HepG2 (cell line): ENCODE measurements at regions not wholly inside any gene's neighbourhood (a gene's known extent, or its start where the extent isn't known, plus 50 kb on each side); places are given as distances from the start of the nearest gene placed in this dataset.

ENCODE experiments used
- ATAC-seq: fragments of 200-7000 bp; cut with Tn5 transposase; 3 replicates; pipeline ENCODE4 v1.9.1; 2020; ENCODE audit warnings: mild to moderate bottlenecking, moderate library complexity
- BruUV-seq: library from RNA; stranded (reverse); fragments of 400-500 nt; replicated peaks from 2 replicates; lab custom pipeline; 2021; lab: Mats Ljungman, UMichigan
- CTCF ChIA-PET: fragments of 300-600 bp; formaldehyde crosslinking; extraction: SDS; loops from one replicate; lab custom pipeline; 2021; ENCODE audit warnings: low total read pairs, inconsistent platforms, low intra/inter-chr PET ratio; lab: Yijun Ruan, JAX
- POLR2A ChIA-PET: fragments of 350-600 bp; sonication (Branson Sonifier 250); formaldehyde crosslinking; loops from one replicate; lab custom pipeline; 2020; ENCODE audit warnings: antibody characterized with exemption, inconsistent platforms; lab: Yijun Ruan, JAX
- DNase-seq: peaks from one replicate; pipeline ENCODE4 v3.0.0-alpha.2; 2015; ENCODE audit warnings: low spot score
- FAIRE-seq: peaks from 3 replicates; lab custom pipeline; 2011; peaks lifted over from hg19 to GRCh38; lab: Jason Lieb, UNC
- H2AFZ ChIP-seq: one replicate; pipeline ENCODE4 v1.6.1; 2011; ENCODE audit warnings: low read length, inconsistent platforms
- H3K27ac ChIP-seq: fragments of 300-600 bp; 3 replicates; pipeline ENCODE4 v1.8.0; 2011; ENCODE audit warnings: mixed run types, mild to moderate bottlenecking, mixed read lengths, low read length, inconsistent platforms; ENCODE audit not compliant: insufficient read depth; ENCODE audit errors: extremely low read length
- H3K27me3 ChIP-seq, 2 experiments: fragments of 200-600 bp in 1 of 2; 2 replicates in 1 of 2; 3 replicates in 1 of 2; pipeline versions ENCODE4 v1.6.0 to v1.8.0; 2011; ENCODE audit warnings: low read length in 2 of 2, mild to moderate bottlenecking in 2 of 2, moderate library complexity in 2 of 2, inconsistent platforms in 1 of 2; ENCODE audit not compliant: insufficient read depth in 2 of 2, control insufficient read depth in 1 of 2
- H3K36me3 ChIP-seq, 2 experiments: fragments of 200-600 bp in 1 of 2; replicated peaks in 1 of 2; 2 replicates in 1 of 2; 3 replicates in 1 of 2; pipeline versions ENCODE4 v1.5.1 to v1.8.0; 2011; ENCODE audit warnings: low read length in 2 of 2, inconsistent platforms in 1 of 2; ENCODE audit not compliant: insufficient read depth in 2 of 2, control insufficient read depth in 1 of 2
- H3K4me1 ChIP-seq: 2 replicates; pipeline ENCODE4 v1.5.1; 2012; ENCODE audit warnings: low read length, inconsistent platforms; ENCODE audit not compliant: insufficient read depth
- H3K4me2 ChIP-seq: 2 replicates; pipeline ENCODE4 v1.6.0; 2011; ENCODE audit warnings: low read depth, low read length, inconsistent platforms
- H3K4me3 ChIP-seq, 3 experiments: fragments of 200-600 bp in 1 of 3; sonication (generic), shearing (Covaris generic) in 1 of 3; replicated peaks in 1 of 3; 2 replicates each; pipeline ENCODE4 v1.5.1; 2011 to 2016; ENCODE audit warnings: low read length in 3 of 3, inconsistent platforms in 2 of 3, low read depth in 2 of 3, mild to moderate bottlenecking in 2 of 3, control low read depth in 1 of 3, mixed read lengths in 1 of 3; ENCODE audit not compliant: insufficient read depth in 1 of 3
- H3K79me2 ChIP-seq: one replicate; pipeline ENCODE4 v1.6.1; 2011; ENCODE audit warnings: low read length, inconsistent platforms; ENCODE audit not compliant: insufficient read depth
- H3K9ac ChIP-seq: 2 replicates; pipeline ENCODE4 v1.6.0; 2011; ENCODE audit warnings: mild to moderate bottlenecking, low read depth, low read length, inconsistent platforms; ENCODE audit not compliant: insufficient read depth
- H3K9me3 ChIP-seq: 2 replicates; pipeline ENCODE4 v1.5.1; 2012; ENCODE audit warnings: mild to moderate bottlenecking, low read length
- H4K20me1 ChIP-seq: 2 replicates; pipeline ENCODE4 v1.6.0; 2011; ENCODE audit warnings: inconsistent platforms, mild to moderate bottlenecking, low read length, moderate library complexity; ENCODE audit not compliant: insufficient read depth
- CBFB ChIP-seq: sonication (generic); formaldehyde crosslinking; IDR thresholded peaks from 2 replicates; pipeline ENCODE4 v1.4.0; 2020; ENCODE audit warnings: missing genetic modification reagents
- HINFP ChIP-seq: sonication (generic); formaldehyde crosslinking; IDR thresholded peaks from 2 replicates; pipeline ENCODE4 v1.4.0; 2020; ENCODE audit warnings: low read depth, mild to moderate bottlenecking, missing genetic modification reagents
- JUND ChIP-seq: sonication (generic); formaldehyde crosslinking; IDR thresholded peaks from 2 replicates; pipeline ENCODE4 v1.8.0; 2022; ENCODE audit warnings: mild to moderate bottlenecking, missing genetic modification reagents
- MLLT10 ChIP-seq: sonication (generic); formaldehyde crosslinking; IDR thresholded peaks from 2 replicates; pipeline ENCODE4 v1.4.0; 2020; ENCODE audit warnings: missing genetic modification reagents
- POLR2A ChIP-seq, 2 experiments: IDR thresholded peaks; 2 replicates each; pipeline ENCODE4 v1.6.1; 2011; ENCODE audit warnings: low read depth in 2 of 2, low read length in 2 of 2, mild to moderate bottlenecking in 1 of 2, moderate library complexity in 1 of 2; ENCODE audit not compliant: insufficient read depth in 1 of 2
- SATB2 ChIP-seq: sonication (generic); formaldehyde crosslinking; IDR thresholded peaks from 2 replicates; pipeline ENCODE4 v1.5.0; 2020; ENCODE audit warnings: missing genetic modification reagents
- TCF12 ChIP-seq, 2 experiments: fragments of 450-650 bp in 1 of 2; sonication (generic) in 1 of 2; formaldehyde crosslinking in 1 of 2; IDR thresholded peaks; 2 replicates each; pipeline versions ENCODE4 v1.6.1 to v1.8.0; 2017 to 2022; ENCODE audit warnings: antibody characterized with exemption in 1 of 2, mild to moderate bottlenecking in 1 of 2, missing genetic modification reagents in 1 of 2, moderate library complexity in 1 of 2
- ZNF432 ChIP-seq: sonication (generic); formaldehyde crosslinking; IDR thresholded peaks from 2 replicates; pipeline ENCODE4 v1.5.0; 2020; ENCODE audit warnings: missing genetic modification reagents, mild to moderate bottlenecking, borderline replicate concordance
- ZNF468 ChIP-seq: sonication (generic); formaldehyde crosslinking; IDR thresholded peaks from 2 replicates; pipeline ENCODE4 v1.8.0; 2022; ENCODE audit warnings: mild to moderate bottlenecking, moderate library complexity, missing genetic modification reagents
- ZNF710 ChIP-seq: sonication (generic); formaldehyde crosslinking; IDR thresholded peaks from 2 replicates; pipeline ENCODE4 v1.5.0; 2020; ENCODE audit warnings: mild to moderate bottlenecking, missing genetic modification reagents, borderline replicate concordance
- ZNF878 ChIP-seq: sonication (generic); formaldehyde crosslinking; IDR thresholded peaks from 2 replicates; pipeline ENCODE4 v1.8.1; 2023; ENCODE audit warnings: mild to moderate bottlenecking, missing genetic modification reagents, moderate library complexity
- ZSCAN29 ChIP-seq: sonication (generic); formaldehyde crosslinking; conservative IDR thresholded peaks from 2 replicates; pipeline ENCODE4 v1.4.0; 2020; ENCODE audit warnings: mild to moderate bottlenecking, missing genetic modification reagents
- WGBS: methylation state at CpG from one replicate; pipeline ENCODE4 v1.1.6; 2017; ENCODE audit warnings: low lambda C conversion rate; 5-methylcytosine and 5-hydroxymethylcytosine counted together
- in situ Hi-C: cut with HindIII; loops from 2 replicates; pipeline ENCODE4 v1.10.0; 2017; ENCODE audit warnings: low pct_unique_long_range_greater_than_20kb; ENCODE audit not compliant: extremely low pct_ligation_motif_present
- intact Hi-C: fragments of 100-400 bp; cut with micrococcal nuclease; formaldehyde crosslinking; loops from one replicate; pipeline ENCODE4 v1.10.0; 2022; ENCODE audit not compliant: unreplicated experiment
- TF ChIP-seq, protein P1 (sequence below): IDR thresholded peaks from 2 replicates; pipeline ENCODE4 v1.6.1; 2012; ENCODE audit warnings: low read depth, low read length, improper control_type of control experiment
- TF ChIP-seq, protein P2 (sequence below): sonication (generic); formaldehyde crosslinking; conservative IDR thresholded peaks from 2 replicates; pipeline ENCODE4 v1.8.0; 2022; ENCODE audit warnings: mild to moderate bottlenecking, moderate library complexity, missing genetic modification reagents
- TF ChIP-seq, protein P3 (sequence below): sonication (generic); formaldehyde crosslinking; IDR thresholded peaks from 2 replicates; pipeline ENCODE4 v1.5.0; 2020; ENCODE audit warnings: missing genetic modification reagents

DNA sequence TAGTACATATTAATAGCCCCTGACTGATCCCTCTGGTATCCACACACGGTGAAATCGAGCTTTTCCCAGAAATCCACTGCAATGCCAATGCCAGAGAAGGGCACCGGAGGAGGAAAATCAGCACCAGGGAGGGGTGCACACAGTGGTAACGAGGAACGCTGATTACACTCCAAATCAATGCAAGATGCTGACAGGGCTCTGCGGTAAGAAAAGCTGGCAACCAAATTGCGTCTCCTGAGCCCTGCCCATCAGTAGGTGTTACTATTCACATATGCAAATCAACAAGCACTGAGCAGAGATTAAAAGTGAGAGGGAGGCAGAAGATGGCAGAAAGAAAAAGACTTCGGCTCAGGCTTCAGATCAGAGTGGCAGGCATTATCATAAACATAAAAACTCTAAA is 159.1 kb downstream of the RPS29 start (continued):
- TF ChIP-seq, protein P1, sequence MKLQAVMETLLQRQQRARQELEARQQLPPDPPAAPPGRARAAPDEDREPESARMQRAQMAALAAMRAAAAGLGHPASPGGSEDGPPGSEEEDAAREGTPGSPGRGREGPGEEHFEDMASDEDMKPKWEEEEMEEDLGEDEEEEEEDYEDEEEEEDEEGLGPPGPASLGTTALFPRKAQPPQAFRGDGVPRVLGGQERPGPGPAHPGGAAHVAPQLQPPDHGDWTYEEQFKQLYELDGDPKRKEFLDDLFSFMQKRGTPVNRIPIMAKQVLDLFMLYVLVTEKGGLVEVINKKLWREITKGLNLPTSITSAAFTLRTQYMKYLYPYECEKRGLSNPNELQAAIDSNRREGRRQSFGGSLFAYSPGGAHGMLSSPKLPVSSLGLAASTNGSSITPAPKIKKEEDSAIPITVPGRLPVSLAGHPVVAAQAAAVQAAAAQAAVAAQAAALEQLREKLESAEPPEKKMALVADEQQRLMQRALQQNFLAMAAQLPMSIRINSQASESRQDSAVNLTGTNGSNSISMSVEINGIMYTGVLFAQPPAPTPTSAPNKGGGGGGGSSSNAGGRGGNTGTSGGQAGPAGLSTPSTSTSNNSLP, result no peak
- no peak for TF ChIP-seq SATB2
- TF ChIP-seq JUND (CRISPR knock-in tag), result no peak
- TF ChIP-seq, all 625 proteins: peak for 0

DNA sequence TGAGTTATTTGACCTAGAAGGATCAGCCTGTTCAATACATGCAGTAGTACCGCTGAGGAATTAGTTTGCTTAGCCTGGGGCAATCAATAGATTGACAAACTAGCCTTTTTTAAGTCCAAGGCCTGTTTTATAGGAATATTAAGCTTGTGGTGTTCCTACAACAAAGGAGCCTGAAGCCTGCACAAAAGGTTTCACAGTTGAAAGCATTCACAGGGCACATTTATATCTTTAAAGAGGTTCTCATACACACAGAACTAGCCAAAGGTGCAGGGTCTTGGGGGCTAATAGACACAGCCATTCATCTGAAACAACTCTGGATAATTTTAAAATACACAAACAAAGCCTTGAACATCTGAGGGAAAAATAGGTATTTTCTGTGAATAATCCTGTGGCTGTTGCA is 160.3 kb downstream of the RPS29 start:
- no peak for DNase-seq
- Histone ChIP-seq H3K27me3 (no peaks in the 10 kb centered on the region), H3K9me3 (no peaks in the 10 kb centered on the region), H3K9ac (no peak overlapping the region), H3K4me1 (no peaks in the 10 kb centered on the region), H3K36me3 (no peaks in the 10 kb centered on the region), H3K79me2 (no peaks in the 10 kb centered on the region), H3K4me2 (no peak overlapping the region), H4K20me1 (no peaks in the 10 kb centered on the region), H3K4me3 (no peak overlapping the region), H3K27ac (no peak overlapping the region), H2AFZ (no peak overlapping the region)
- ChIA-PET CTCF (no interaction called here), POLR2A (no interaction called here)
- in situ Hi-C loops (no loop called here), intact Hi-C loops (no loop called here)
- no peak for ATAC-seq
- 5% methylated on average over 1 of the region's 1 CpG for WGBS
- no peak for FAIRE-seq
- no TSS peak for BruUV-seq
- no peak for TF ChIP-seq MLLT10 (CRISPR knock-in tag)
- TF ChIP-seq, protein P2, sequence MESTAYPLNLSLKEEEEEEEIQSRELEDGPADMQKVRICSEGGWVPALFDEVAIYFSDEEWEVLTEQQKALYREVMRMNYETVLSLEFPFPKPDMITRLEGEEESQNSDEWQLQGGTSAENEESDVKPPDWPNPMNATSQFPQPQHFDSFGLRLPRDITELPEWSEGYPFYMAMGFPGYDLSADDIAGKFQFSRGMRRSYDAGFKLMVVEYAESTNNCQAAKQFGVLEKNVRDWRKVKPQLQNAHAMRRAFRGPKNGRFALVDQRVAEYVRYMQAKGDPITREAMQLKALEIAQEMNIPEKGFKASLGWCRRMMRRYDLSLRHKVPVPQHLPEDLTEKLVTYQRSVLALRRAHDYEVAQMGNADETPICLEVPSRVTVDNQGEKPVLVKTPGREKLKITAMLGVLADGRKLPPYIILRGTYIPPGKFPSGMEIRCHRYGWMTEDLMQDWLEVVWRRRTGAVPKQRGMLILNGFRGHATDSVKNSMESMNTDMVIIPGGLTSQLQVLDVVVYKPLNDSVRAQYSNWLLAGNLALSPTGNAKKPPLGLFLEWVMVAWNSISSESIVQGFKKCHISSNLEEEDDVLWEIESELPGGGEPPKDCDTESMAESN (CRISPR knock-in tag), result no peak
- TF ChIP-seq TCF12 (IDR thresholded peaks at IDR 0.05), result no peak
- TF ChIP-seq TCF12 (CRISPR knock-in tag; IDR thresholded peaks at IDR 0.05), result no peak
- no peak for TF ChIP-seq ZNF878 (CRISPR knock-in tag)
- TF ChIP-seq, protein P3, sequence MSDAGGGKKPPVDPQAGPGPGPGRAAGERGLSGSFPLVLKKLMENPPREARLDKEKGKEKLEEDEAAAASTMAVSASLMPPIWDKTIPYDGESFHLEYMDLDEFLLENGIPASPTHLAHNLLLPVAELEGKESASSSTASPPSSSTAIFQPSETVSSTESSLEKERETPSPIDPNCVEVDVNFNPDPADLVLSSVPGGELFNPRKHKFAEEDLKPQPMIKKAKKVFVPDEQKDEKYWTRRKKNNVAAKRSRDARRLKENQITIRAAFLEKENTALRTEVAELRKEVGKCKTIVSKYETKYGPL, result no peak
- TF ChIP-seq ZNF468 (CRISPR knock-in tag), result no peak
- TF ChIP-seq ZNF432 (CRISPR knock-in tag), result no peak
- no peak for TF ChIP-seq ZSCAN29 (CRISPR knock-in tag)
- TF ChIP-seq ZNF710 (CRISPR knock-in tag), result no peak
- no peak for TF ChIP-seq CBFB (CRISPR knock-in tag)
- TF ChIP-seq HINFP (CRISPR knock-in tag), result no peak
- no peak for TF ChIP-seq POLR2A (IDR thresholded peaks at IDR 0.05; ENCODE audit: insufficient read depth in 1 of 2, low read depth in 2 of 2, low read length in 2 of 2)
